GM18868 (cell line): ENCODE measurements at regions not wholly inside any gene's neighbourhood (a gene's known extent, or its start where the extent isn't known, plus 50 kb on each side); places are given as distances from the start of the nearest gene placed in this dataset.

Experiments
- ATAC-seq: cut with Tn5 transposase; IDR thresholded peaks from one replicate; pipeline ENCODE4 v1.9.1; 2021; ENCODE audit warnings: mild to moderate bottlenecking, moderate library complexity; ENCODE audit not compliant: unreplicated experiment

DNA sequence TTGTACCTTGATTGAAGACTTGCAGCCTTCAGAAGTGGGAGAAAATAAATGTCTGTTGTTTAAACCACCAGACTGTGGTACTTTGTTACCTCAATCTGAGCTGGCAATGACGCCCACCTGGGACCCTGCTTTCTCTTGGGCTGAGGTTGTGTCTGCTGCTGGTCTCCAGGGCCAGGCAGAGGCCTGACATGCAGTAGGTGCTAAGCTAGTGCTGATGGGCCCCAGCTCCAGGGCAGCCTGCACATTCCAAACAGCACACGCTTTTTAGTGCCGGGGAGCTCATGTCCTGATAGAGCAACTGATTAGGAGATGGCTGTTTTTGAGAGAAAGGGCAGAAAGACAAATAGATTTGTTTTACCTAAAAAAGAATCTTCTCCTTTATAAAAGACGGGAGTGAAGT is 664.0 kb upstream of the HS6ST1 start:
- no peak for ATAC-seq

DNA sequence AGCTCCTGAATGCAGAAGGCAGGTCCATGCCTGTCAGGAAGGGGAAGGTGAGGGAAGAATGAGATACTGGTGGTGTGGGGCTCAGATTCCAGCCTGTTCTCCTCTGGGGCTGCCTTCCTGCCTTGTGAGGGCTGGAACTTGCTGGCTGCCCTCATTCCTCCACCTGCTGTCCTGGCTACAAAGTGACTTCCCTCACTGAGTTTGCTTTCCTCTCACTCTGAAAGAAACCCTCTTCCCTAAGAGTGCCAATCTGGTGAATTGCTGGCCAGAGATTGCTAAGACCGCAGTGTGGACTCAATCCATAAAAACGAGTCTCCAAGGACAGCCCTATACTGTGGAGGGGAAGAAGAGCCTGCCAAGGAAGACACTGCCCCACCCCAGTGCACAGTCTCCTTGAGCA is 664.4 kb upstream of the HS6ST1 start:
- ATAC-seq = no peak

DNA sequence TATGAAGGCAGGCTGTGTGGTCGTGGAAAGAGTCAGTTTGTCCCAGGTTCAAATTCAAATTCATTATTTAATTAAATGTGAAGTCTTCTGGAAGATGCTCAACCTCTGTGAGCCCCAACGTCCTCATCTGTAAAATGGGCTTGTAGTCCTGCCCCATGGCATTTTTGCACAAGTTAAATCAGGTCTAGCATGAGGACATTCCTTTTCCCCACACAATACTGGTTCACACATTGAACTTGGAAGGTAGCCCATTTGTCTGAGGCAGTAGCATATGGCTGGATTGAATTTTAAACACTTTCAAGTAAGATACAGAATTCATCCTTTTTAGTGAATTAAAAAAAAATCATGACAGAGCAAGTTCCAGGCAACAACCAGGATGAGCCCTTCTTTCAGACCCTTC is 665.4 kb upstream of the HS6ST1 start:
- no peak for ATAC-seq

DNA sequence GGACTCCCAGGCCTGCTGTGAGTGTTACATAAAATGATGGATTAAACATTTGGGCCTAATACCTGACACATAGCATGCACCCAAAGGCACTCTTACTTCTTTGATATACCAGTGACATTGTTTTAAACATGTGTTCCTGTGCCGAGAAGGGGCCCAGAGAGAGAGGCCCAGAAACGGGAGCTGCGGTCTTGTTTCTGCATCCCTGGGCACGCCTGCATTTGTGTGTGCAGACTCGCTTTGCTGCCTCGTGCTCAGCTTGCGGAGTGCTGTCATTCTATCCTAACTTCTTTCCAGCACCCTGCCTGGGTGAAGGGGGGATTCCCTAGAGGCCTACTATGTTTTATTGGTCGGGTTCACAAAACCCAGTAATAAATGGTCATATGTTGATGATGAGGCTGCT is 666.2 kb upstream of the HS6ST1 start:
- no peak for ATAC-seq

DNA sequence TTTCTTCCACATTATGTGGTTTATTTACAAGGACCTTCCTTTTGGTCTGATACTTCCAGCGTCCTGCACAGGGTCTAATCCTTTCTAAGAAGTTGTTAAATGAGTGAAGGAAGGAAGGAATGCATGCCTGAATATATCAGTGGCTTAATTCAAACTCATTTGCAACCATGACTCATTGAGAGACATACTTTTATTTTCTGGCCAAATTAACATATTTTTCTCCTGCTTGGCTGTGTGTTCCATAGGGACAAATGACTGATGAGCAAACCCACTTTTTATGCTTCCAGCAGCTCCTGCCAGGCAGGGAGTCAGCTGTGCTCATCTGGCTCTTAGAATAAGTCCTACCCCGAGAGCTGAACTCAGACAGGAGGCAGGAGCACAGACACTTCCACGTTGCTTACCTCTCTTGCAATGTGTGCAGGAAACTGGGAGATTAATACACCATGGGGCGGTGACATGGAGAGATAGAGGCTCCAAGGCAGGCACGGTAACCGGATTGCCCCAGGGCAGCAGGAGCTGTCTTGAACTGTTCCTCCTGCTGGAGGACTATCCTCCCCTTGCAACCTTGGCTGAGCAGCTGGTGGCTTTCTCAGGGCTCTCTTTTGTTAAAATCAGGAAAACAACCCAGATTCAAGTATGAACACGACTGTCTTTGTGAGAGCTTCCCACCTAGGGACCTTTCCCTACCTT is 667.5 kb upstream of the HS6ST1 start:
- no peak for ATAC-seq

DNA sequence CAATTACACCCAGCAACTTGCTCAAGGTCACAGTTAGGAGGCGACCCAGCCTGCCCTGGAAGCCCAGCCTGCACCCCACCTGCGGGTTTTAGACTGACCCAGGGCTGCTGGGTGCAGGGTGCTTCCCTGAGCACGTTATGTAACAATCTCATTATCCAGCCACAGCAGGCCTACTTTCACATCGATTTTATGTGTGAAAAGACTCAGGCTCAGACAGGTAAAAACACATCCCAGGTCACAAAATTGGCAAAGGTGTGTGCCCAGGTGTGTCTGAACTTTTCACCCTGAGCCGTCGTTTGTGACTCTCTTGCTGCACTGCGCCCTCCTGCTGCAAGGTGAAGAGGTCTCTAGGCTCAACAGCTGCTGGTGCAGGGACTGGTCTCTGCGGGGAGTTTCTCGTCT is 668.2 kb upstream of the HS6ST1 start:
- no peak for ATAC-seq

DNA sequence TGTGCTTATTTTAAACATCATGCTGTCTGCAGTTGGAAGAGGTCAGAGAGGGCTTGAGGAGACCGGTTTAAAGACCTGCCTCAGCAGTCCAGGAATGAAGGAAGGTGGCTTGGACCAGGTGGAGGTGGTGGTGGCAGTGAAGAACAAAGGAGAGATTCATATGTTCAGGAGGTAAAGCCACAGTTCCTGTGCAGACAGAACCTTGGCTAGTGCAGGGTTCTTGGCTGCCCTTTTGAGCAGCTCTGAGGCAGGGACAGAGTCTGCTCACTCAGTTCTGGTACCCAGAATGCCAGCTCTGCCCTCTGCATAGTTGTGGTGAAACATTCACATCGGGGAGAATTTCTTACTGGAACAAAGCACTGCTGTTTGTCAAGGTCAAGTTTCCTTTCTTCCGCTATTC is 669.7 kb upstream of the HS6ST1 start:
- no peak for ATAC-seq

DNA sequence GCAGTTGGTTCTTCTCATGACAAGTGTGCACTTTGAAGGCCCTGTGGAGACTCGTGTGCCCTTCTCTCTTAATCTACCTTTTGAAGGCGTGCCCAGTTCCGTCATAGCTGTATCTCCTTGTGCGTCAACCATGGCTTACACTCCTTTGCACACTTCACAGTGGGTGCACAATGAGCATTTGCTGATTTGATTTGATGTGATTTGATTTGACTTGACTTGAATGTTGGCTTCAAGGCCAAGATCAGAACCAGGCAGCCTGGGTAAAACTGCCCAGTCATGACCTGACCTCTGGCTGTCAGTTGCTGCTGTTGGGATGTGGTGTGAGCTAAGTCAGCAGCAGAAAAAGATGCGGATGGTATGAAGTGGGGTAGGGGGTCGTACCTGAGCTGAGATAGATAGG is 670.3 kb upstream of the HS6ST1 start:
- ATAC-seq = no peak

DNA sequence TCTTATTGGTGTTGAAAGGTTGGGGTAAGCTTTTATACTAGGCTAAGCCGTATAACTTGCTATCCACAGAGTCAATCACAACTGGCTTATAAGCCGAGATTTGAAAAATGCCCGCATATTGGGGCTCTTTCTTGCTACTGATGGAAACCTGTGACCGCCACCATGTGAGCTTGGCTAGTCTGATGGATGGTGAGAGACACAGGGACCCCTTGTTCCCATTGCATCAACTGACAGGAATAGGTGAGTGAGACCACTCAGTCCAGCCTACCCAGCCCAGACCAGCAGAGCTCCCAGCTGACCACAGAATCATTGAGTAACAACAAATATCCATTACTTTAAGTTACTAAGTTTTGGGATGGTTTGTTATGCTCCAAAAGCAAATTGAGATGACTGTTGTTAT is 676.4 kb upstream of the HS6ST1 start:
- ATAC-seq = no peak

DNA sequence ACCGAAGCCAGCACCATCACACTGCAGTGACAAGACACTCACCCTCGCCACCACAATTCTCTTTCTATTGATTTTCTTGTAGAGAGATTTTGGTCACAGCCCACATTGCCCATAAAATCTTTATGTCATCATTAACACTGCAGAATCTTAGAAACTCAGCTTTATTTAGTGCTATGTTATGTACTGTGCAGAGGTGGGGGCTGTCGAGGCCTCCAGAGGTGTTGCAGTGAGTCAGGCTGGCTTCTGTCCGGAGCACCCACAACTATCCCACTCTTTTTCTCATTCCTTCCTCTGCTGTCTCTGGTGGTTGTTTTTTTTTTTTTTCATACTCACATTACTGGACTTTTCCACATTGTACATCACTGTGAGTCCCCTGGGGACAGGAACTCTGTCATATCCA is 677.4 kb upstream of the HS6ST1 start:
- ATAC-seq = no peak

DNA sequence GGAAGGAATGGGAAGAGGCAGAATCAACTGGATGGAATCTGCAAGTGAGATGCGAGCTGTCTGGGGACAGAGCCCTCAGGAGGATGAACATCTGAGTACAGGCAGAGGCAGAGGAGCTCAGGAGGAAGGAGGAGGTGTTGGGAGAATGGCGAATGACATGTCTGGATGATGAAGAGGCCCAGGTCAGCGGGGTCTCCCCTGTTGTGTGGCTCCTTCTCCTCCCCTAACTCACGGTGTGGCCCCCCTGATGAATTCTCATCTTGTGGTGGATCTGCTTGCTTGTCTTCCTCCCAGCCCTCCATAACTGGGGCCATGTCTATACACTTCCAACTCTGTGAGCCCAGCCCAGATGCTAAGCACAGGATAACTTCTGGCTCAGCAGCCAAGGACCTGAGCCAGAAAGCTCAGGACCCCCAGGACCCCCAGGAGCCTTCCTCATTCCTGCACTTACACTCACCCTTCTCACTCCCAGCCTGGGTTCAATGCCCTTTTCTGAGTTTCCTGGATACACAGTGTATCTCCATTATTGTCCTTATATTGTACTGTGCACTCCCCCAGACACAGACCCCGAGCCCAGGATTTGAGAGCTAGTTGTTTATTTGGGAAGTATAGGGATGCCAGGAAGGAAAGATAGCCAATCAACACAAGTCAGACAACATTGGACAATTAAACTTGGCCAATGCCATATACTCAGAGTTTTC is 678.6 kb upstream of the HS6ST1 start:
- no peak for ATAC-seq

DNA sequence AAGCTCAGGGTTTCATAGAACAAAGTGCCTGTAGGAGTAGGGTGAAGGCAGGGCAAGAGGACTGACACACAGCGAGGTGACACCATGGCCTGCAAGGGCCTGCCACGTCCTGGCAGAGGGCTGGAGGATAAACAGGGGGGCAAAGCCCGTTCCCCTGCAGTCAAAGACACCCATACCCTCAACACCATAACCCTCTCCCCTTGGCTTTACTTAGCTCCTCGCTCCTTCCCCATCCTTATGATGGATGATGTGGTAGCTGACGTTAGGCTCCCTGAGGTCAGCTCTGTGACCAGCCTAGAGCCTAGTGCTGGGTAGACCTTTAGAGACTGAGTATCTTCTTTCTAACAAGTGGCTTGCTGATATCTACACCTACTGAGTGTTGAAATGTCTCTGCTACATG is 683.3 kb upstream of the HS6ST1 start:
- no peak for ATAC-seq

DNA sequence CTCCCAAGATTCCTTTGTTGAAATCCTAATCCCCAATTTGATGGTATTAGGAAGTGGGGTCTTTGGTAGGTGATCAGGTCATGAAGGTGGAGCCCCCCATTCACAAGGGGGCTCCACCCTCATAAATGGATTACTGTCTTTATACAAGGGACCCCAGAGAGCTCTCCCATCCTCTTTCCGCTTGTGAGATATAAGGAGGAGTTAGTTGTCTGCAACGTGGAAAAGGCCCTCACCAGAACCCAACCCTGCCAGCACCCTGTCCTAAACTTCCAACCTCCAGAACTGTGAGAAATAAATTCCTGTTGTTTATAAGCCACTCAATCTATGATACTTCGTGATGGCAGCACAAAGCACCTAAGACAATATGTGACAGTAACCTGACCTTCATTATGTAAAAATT is 684.1 kb upstream of the HS6ST1 start:
- ATAC-seq = no peak

DNA sequence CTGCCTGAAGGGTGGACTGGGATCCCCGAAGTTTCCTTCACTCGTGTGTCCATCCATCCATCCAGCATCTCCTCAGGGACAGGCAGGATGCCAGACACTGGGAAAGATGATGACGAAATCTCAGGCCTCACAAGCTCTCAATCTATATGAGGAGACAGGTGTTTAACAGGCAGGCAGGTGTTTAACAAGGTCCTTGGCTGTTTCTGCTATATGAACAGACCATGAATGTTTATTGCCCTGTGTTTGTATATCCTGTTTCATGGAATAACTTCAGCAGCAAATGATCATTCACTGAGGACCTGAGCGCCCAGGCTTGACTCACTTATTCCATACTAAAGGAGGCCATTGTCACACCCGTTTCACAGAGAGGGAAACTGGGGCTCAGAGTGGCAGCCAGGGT is 685.8 kb upstream of the HS6ST1 start:
- no peak for ATAC-seq

DNA sequence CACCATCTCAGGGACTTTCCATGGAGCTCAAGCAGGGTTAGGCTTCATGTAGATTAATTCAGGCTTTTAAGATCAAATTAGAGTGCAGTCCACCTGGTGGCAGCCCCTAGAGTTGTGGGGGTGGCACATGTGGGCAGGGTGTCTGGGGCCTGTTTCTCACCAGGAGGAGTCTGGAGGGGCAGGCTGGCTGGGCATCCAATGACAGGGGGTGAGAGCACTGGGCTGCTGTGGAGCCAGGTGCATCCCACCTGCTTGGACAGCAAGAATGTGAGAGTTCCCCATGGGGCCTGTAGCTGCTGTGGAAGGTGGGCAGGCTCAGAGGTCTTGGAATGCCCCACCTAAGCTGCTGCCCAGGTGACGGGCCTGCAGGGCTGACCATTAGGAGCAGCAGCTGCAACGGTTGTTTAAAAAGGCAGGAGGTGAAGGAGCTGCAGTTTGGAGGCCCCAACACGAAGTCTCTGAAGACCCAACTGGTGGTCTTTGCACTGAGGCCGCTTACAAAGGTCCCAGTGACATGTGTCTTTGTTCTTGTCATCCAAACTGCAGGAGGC is 686.3 kb upstream of the HS6ST1 start:
- no peak for ATAC-seq

DNA sequence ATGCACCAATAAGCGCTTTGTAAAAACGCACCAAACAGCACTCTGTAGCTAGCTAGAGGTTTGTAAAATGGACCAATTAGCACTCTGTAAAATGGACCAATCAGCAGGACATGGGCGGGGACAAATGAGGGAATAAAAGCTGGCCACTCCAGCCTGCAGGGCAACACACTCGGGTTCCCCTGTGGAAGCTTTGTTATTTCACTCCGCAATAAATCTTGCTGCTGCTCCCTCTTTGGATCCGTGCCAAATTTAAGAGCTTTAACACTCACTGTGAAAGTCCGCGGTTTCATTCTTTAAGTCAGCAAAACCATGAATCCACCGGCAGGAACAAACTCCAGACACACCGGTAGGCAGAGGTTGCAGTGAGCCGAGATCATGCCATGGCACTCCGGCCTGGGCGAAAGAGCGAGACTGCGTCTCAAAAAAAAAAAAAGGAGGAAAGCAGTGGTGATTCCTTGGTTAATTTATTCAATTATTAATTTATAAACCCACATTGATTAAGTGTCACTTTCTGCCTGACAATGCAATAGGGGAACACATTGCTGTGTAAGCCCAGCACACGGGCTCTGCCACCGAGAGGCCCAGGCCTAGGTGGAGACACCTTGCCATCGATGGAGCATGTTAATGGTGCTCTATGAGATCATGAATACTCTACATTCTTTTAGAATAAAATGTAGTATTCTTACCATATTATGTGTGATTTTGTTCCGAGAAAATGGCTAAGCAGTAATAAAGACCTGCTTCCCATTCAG is 687.6 kb upstream of the HS6ST1 start:
- ATAC-seq = no peak

DNA sequence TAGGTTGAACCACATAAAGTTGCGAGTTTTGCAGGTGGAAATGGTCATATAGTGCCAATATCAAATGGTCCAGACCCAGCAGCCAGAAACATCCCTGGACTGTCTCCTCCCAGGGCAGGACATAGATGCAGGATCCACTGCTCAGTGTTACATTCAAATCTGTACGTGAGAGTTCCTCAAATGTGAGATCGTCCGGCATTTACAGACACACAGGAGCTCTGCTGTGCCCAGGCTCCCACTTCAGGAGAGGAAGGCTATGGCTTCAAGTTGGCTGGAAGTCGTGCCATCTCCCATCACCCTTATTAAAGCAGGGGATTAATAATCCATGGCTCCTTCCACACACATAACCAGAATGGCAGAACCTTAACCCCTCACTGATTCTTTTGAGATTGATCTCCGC is 688.2 kb upstream of the HS6ST1 start:
- no peak for ATAC-seq

DNA sequence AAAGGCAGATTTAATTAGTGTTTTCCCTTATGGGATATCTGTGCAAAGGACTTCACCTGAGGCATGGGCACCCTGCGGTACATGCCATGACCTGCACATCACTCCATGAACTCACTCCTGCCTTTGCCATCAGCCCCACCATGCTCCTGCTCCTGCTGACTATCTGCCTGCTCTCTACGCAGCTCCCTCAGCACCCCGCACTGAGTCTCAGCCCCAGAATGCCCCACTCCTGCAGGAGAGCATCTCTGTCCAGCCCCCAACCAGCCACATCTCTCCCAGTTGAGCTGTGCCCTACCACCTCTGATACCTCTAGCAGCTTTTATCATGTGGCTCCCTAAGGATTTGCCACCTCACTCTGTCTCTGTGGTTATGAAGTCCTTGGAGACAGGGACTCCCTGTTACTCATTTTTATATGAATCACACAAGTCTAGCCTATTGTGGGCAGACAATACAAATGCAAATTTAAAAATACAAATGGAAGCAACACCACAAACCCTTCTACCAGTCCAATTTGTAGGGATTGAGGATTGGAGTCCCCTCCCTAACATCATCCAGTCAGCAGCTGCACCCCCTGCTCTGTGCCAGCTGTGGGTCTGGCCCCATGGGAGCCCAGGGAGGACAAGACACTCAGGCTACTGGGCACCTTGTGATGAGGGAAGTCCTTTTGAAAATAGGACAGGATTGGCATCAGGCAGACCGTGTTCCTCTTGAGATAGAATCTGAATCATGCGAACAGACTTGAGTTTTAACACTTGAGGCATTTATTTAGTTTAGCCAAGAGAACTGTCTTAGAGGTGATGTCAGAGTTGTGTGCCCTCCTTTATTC is 689.6 kb upstream of the HS6ST1 start:
- ATAC-seq = no peak

DNA sequence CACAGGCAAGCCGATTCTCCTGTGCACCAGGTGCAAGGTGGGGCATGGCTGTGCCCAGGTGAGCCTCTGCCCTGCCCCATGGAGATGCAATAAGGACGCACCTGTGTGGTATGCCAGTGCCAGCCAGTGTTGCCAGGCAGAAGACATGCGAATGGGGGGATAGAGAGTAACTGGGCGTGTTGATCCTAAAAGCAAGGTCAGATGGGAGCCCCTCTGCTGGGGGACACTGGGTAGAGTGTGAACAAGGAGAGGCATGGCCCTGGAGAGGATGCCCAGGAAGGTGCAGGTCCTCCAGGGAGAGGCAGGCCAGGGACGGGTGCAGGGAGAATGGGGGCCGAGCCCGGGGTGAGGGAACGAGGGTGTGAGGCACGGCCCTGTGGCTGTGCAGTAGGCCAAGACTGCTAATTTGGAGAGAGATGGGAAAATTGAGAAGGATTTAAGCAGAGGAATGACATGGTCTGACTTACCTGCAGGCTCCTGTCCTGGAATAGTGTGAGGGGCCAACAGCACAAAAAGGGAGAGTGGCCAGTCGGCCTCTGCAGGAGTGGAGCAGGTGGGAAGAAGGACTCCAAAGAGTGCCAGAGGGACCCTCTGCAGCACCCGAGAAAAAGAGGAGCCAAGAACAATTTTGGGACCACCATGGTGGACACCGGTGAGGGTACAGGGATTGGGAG is 690.4 kb upstream of the HS6ST1 start:
- no peak for ATAC-seq

DNA sequence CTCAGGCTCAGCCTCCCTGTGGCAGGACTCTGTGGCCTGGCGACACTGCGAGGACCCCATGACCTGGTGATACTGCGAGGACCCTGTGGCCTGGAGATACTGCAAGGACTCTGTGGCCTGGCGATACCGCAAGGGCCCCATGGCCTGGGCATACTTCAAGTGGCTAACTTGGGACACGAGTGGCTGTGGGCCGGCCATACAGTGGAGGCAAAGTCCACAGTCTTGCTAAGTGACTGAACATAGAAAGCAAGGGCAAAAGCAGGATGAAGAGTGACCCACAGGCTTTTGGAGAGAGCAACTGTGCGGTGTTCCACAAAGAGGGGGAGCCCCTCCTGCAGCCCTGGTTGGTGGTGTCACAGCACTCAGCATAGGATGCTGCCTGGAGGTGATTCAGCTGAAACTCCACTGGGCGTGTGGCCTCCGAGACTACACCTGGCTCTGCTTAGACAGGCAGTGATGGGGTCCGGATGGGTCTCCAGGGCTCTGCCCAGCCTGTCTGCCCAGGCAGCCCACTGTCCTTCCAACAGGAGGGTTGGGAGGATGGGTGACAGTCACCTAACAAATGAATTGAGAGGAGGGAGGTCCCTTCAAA is 691.0 kb upstream of the HS6ST1 start:
- ATAC-seq = no peak
